Hepatocyte (in vitro differentiated cells): ENCODE measurements at regions not wholly inside any gene's neighbourhood (a gene's known extent, or its start where the extent isn't known, plus 50 kb on each side); places are given as distances from the start of the nearest gene placed in this dataset.

Experiments
- DNase-seq: peaks from one replicate; pipeline ENCODE4 v3.0.0-alpha.2; 2016; ENCODE audit warnings: low spot score
- H2AFZ ChIP-seq: fragments of 200-600 bp; sonication (generic); 2 replicates; pipeline ENCODE4 v1.6.0; 2016; ENCODE audit warnings: antibody characterized with exemption, mild to moderate bottlenecking
- H3K27ac ChIP-seq: fragments of 200-600 bp; sonication (generic); 2 replicates; pipeline ENCODE4 v1.5.1; 2016; ENCODE audit warnings: mild to moderate bottlenecking
- H3K27me3 ChIP-seq: fragments of 200-600 bp; sonication (generic); 2 replicates; pipeline ENCODE4 v1.6.1; 2016
- H3K36me3 ChIP-seq: fragments of 200-600 bp; sonication (generic); replicated peaks from 2 replicates; pipeline ENCODE4 v1.5.1; 2016; ENCODE audit warnings: low read depth; ENCODE audit not compliant: insufficient read depth
- H3K4me1 ChIP-seq: fragments of 200-600 bp; sonication (generic); 2 replicates; pipeline ENCODE4 v1.5.1; 2016; ENCODE audit warnings: mild to moderate bottlenecking, moderate library complexity; ENCODE audit not compliant: insufficient read depth
- H3K4me2 ChIP-seq: fragments of 200-600 bp; sonication (generic); 2 replicates; pipeline ENCODE4 v1.6.0; 2016
- H3K4me3 ChIP-seq: fragments of 200-600 bp; sonication (generic); 2 replicates; pipeline ENCODE4 v1.5.1; 2016; ENCODE audit warnings: mild to moderate bottlenecking
- H3K79me2 ChIP-seq: fragments of 200-600 bp; sonication (generic); 2 replicates; pipeline ENCODE4 v1.6.0; 2017; ENCODE audit warnings: mild to moderate bottlenecking
- H3K9me2 ChIP-seq: fragments of 200-600 bp; sonication (generic); replicated peaks from 2 replicates; pipeline ENCODE4 v1.6.0; 2017; ENCODE audit warnings: mild to moderate bottlenecking; ENCODE audit not compliant: insufficient read depth
- H3K9me3 ChIP-seq: fragments of 200-600 bp; sonication (generic); 2 replicates; pipeline ENCODE4 v1.5.1; 2016; ENCODE audit warnings: low read depth, mild to moderate bottlenecking
- H4K20me1 ChIP-seq: fragments of 200-600 bp; sonication (generic); 2 replicates; pipeline ENCODE4 v1.6.0; 2016; ENCODE audit warnings: mild to moderate bottlenecking; ENCODE audit not compliant: insufficient read depth, poor library complexity, severe bottlenecking
- EZH2 ChIP-seq: fragments of 200-600 bp; sonication (generic); IDR thresholded peaks from 2 replicates; pipeline ENCODE4 v1.6.1; 2016; ENCODE audit warnings: antibody characterized with exemption, mild to moderate bottlenecking, borderline replicate concordance
- EZH2phosphoT487 ChIP-seq: fragments of 200-600 bp; sonication (generic); IDR thresholded peaks from one replicate; pipeline ENCODE4 v1.6.1; 2018; ENCODE audit warnings: antibody characterized with exemption, mild to moderate bottlenecking, low read depth, moderate library complexity; ENCODE audit not compliant: unreplicated experiment, severe bottlenecking
- WGBS: methylation state at CpG from one replicate; pipeline ENCODE4 v1.1.6; 2016; ENCODE audit warnings: low lambda C conversion rate; ENCODE audit errors: missing lambda C conversion rate; 5-methylcytosine and 5-hydroxymethylcytosine counted together
- TF ChIP-seq, protein P1 (sequence below): fragments of 200-600 bp; sonication (generic); IDR thresholded peaks from 2 replicates; pipeline ENCODE4 v1.5.1; 2016; ENCODE audit warnings: antibody characterized with exemption, mild to moderate bottlenecking; ENCODE audit not compliant: poor library complexity

GRCh38 chr15:87634361-87634760 is 622.2 kb downstream of the NTRK3 start:
- peaks cover 5% of the 10 kb centered on the region for H3K27me3 ChIP-seq
- WGBS = 92% methylated on average over 1 of the region's 1 CpG
- no peak overlapping the region for H3K4me3 ChIP-seq
- TF ChIP-seq EZH2 = no peak
- TF ChIP-seq, protein P1, sequence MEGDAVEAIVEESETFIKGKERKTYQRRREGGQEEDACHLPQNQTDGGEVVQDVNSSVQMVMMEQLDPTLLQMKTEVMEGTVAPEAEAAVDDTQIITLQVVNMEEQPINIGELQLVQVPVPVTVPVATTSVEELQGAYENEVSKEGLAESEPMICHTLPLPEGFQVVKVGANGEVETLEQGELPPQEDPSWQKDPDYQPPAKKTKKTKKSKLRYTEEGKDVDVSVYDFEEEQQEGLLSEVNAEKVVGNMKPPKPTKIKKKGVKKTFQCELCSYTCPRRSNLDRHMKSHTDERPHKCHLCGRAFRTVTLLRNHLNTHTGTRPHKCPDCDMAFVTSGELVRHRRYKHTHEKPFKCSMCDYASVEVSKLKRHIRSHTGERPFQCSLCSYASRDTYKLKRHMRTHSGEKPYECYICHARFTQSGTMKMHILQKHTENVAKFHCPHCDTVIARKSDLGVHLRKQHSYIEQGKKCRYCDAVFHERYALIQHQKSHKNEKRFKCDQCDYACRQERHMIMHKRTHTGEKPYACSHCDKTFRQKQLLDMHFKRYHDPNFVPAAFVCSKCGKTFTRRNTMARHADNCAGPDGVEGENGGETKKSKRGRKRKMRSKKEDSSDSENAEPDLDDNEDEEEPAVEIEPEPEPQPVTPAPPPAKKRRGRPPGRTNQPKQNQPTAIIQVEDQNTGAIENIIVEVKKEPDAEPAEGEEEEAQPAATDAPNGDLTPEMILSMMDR = no peak
- no peak for TF ChIP-seq EZH2phosphoT487
- H3K79me2 ChIP-seq = no peaks in the 10 kb centered on the region
- H3K4me1 ChIP-seq = no peaks in the 10 kb centered on the region
- H3K9me2 ChIP-seq = no peaks in the 10 kb centered on the region
- no peak overlapping the region for H3K4me2 ChIP-seq
- H2AFZ ChIP-seq = no peak overlapping the region
- H3K36me3 ChIP-seq = no peaks in the 10 kb centered on the region
- H3K9me3 ChIP-seq = no peaks in the 10 kb centered on the region
- no peak for DNase-seq
- H3K27ac ChIP-seq = no peak overlapping the region
- no peaks in the 10 kb centered on the region for H4K20me1 ChIP-seq

DNA sequence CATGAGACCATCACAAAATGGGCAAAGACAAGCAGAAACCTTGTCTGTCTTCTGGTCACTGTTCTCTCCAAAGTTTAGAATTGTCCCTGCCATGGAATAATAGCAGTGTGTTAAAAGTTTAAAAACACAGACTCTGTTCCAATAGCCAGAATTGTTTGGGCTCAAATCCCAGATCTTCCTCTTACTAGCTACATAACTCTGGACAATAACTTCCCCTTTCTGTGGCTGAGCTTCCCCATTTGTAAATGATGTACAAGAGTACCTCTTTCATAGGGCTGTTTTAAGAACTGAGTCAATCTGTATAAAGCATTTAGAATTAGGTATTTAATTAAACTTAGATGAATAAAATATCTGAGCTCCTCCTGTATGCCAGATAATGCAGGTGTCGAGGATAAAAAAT is 623.0 kb downstream of the NTRK3 start:
- DNase-seq = no peak
- no peaks in the 10 kb centered on the region for H3K9me3 ChIP-seq
- no peaks in the 10 kb centered on the region for H4K20me1 ChIP-seq
- H3K4me2 ChIP-seq = no peak overlapping the region
- no peak overlapping the region for H2AFZ ChIP-seq
- H3K27ac ChIP-seq = no peak overlapping the region
- H3K9me2 ChIP-seq = no peaks in the 10 kb centered on the region
- H3K79me2 ChIP-seq = no peaks in the 10 kb centered on the region
- TF ChIP-seq EZH2 (no peak), EZH2phosphoT487 (no peak)
- TF ChIP-seq, protein P1 = no peak
- peaks cover 5% of the 10 kb centered on the region for H3K27me3 ChIP-seq
- H3K4me1 ChIP-seq = no peaks in the 10 kb centered on the region
- no peak overlapping the region for H3K4me3 ChIP-seq
- whole genome bisulfite sequencing = 96% methylated on average over 1 of the region's 1 CpG
- no peaks in the 10 kb centered on the region for H3K36me3 ChIP-seq

DNA sequence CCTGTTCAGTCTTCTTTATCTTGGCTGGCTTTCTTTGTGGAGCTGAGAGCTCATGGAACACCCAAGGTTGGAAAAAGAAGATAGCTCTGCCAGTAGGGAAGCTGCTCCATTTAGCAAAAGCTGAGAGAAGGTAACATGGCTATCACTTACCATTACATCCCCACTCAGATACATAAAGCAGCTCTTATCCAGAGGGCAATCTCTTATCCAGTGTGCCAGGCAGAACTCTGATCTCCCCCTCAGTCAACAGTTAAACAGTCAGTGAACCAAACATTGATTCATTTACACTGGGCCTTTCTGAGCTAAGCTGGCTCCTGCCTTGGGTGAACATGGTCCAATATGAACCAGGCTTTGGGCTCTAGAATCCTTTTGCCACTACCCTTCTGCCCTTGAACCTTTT is 624.2 kb downstream of the NTRK3 start:
- no peaks in the 10 kb centered on the region for H3K36me3 ChIP-seq
- H3K4me1 ChIP-seq = no peaks in the 10 kb centered on the region
- H3K4me3 ChIP-seq = no peak overlapping the region
- no peak overlapping the region for H3K4me2 ChIP-seq
- no peaks in the 10 kb centered on the region for H3K9me2 ChIP-seq
- H3K9me3 ChIP-seq = no peaks in the 10 kb centered on the region
- TF ChIP-seq EZH2 (no peak), EZH2phosphoT487 (no peak)
- TF ChIP-seq, protein P1 = no peak
- H3K27ac ChIP-seq = no peak overlapping the region
- no peak for DNase-seq
- H3K27me3 ChIP-seq = peaks cover 5% of the 10 kb centered on the region
- no peak overlapping the region for H2AFZ ChIP-seq
- no peaks in the 10 kb centered on the region for H3K79me2 ChIP-seq
- H4K20me1 ChIP-seq = no peaks in the 10 kb centered on the region

GRCh38 chr15:87631775-87632174 is 624.8 kb downstream of the NTRK3 start:
- H3K79me2 ChIP-seq = no peaks in the 10 kb centered on the region
- no peak for DNase-seq
- H3K9me2 ChIP-seq = no peaks in the 10 kb centered on the region
- H3K4me1 ChIP-seq = no peaks in the 10 kb centered on the region
- H3K27ac ChIP-seq = no peak overlapping the region
- H3K27me3 ChIP-seq = peaks cover 5% of the 10 kb centered on the region
- 53% methylated on average over 2 of the region's 2 CpGs for WGBS
- no peak overlapping the region for H3K4me2 ChIP-seq
- no peaks in the 10 kb centered on the region for H3K36me3 ChIP-seq
- H3K9me3 ChIP-seq = no peaks in the 10 kb centered on the region
- no peak overlapping the region for H2AFZ ChIP-seq
- TF ChIP-seq EZH2 = no peak
- TF ChIP-seq EZH2phosphoT487 = no peak
- TF ChIP-seq, protein P1 = no peak
- no peak overlapping the region for H3K4me3 ChIP-seq
- no peaks in the 10 kb centered on the region for H4K20me1 ChIP-seq
